GM23338 (cell line): ENCODE measurements at regions not wholly inside any gene's neighbourhood (a gene's known extent, or its start where the extent isn't known, plus 50 kb on each side); places are given as distances from the start of the nearest gene placed in this dataset.
"Not testable (repeated sequence)": the region's sequence is repeated elsewhere in the genome, so short reads cannot be mapped to it uniquely, and the experiment has no call there.

Experiments used
- ATAC-seq: fragments of 200-7000 bp; cut with Tn5 transposase; 3 replicates; pipeline ENCODE4 v1.9.1; 2020
- DNase-seq: peaks from one replicate; pipeline ENCODE4 v3.0.0-alpha.2; 2015; ENCODE audit warnings: low spot score
- H2AFZ ChIP-seq: fragments of 200-600 bp; sonication (generic); 2 replicates; pipeline ENCODE4 v1.8.0; 2016; ENCODE audit warnings: antibody characterized with exemption, mild to moderate bottlenecking, moderate library complexity
- H3F3A ChIP-seq: fragments of 200-600 bp; sonication (generic); replicated peaks from 2 replicates; pipeline ENCODE4 v1.8.0; 2017; ENCODE audit warnings: antibody characterized with exemption, mixed run types, low read depth
- H3K27ac ChIP-seq: fragments of 200-600 bp; sonication (generic); 2 replicates; pipeline ENCODE4 v1.6.1; 2016; ENCODE audit warnings: low read depth
- H3K27me3 ChIP-seq: fragments of 200-600 bp; sonication (generic); 2 replicates; pipeline ENCODE4 v1.8.0; 2016; ENCODE audit warnings: mild to moderate bottlenecking, mixed run types, moderate library complexity; ENCODE audit not compliant: insufficient read depth
- H3K36me3 ChIP-seq: fragments of 200-600 bp; sonication (generic); 2 replicates; pipeline ENCODE4 v1.8.0; 2016; ENCODE audit warnings: mild to moderate bottlenecking; ENCODE audit not compliant: insufficient read depth
- H3K4me1 ChIP-seq: fragments of 200-600 bp; sonication (generic); 2 replicates; pipeline ENCODE4 v1.8.0; 2016; ENCODE audit warnings: mild to moderate bottlenecking, moderate library complexity; ENCODE audit not compliant: insufficient read depth
- H3K4me2 ChIP-seq: fragments of 200-600 bp; sonication (generic); 2 replicates; pipeline ENCODE4 v1.7.1; 2017; ENCODE audit warnings: mixed run types
- H3K4me3 ChIP-seq: fragments of 200-600 bp; sonication (generic); 2 replicates; pipeline ENCODE4 v1.6.1; 2016; ENCODE audit warnings: mixed run types
- H3K79me2 ChIP-seq: fragments of 200-600 bp; sonication (generic); replicated peaks from 2 replicates; pipeline ENCODE4 v1.8.0; 2017; ENCODE audit warnings: mild to moderate bottlenecking; ENCODE audit not compliant: insufficient read depth
- H3K9me2 ChIP-seq: fragments of 200-600 bp; sonication (generic); 2 replicates; pipeline ENCODE4 v1.8.0; 2017; ENCODE audit not compliant: insufficient read depth
- H4K20me1 ChIP-seq: fragments of 200-600 bp; sonication (generic); replicated peaks from 2 replicates; pipeline ENCODE4 v1.8.0; 2017; ENCODE audit warnings: mild to moderate bottlenecking; ENCODE audit not compliant: insufficient read depth
- H3K27ac Mint-ChIP-seq: 2 replicates; pipeline ENCODE4 v1.8.0; 2020; ENCODE audit warnings: inconsistent platforms, mild to moderate bottlenecking, moderate library complexity, mixed read lengths
- H3K27me3 Mint-ChIP-seq: 3 replicates; pipeline ENCODE4 v1.8.0; 2022; ENCODE audit warnings: low read depth, mild to moderate bottlenecking, moderate library complexity, mixed read lengths, inconsistent platforms; ENCODE audit not compliant: insufficient read depth, poor library complexity
- H3K36me3 Mint-ChIP-seq: 3 replicates; pipeline ENCODE4 v1.8.0; 2021; ENCODE audit warnings: low read depth, mild to moderate bottlenecking, inconsistent platforms, moderate library complexity, mixed read lengths
- H3K4me1 Mint-ChIP-seq: 3 replicates; pipeline ENCODE4 v1.8.0; 2020; ENCODE audit warnings: mild to moderate bottlenecking, inconsistent platforms, mixed read lengths
- H3K4me3 Mint-ChIP-seq: 3 replicates; pipeline ENCODE4 v1.8.0; 2021; ENCODE audit warnings: moderate library complexity, mild to moderate bottlenecking, inconsistent platforms, mixed read lengths
- H3K9me3 Mint-ChIP-seq: 3 replicates; pipeline ENCODE4 v1.8.0; 2020; ENCODE audit warnings: moderate library complexity, mild to moderate bottlenecking, inconsistent platforms, mixed read lengths

GRCh38 chr3:195637473-195638233 is 53.9 kb upstream of the APOD start:
- H3K4me2 ChIP-seq, H3K36me3 Mint-ChIP-seq, H3K9me2 ChIP-seq, ATAC-seq, H3K79me2 ChIP-seq, H3K4me1 ChIP-seq, H3F3A ChIP-seq, DNase-seq, H3K4me3 ChIP-seq, H4K20me1 ChIP-seq, H3K36me3 ChIP-seq, H3K9me3 Mint-ChIP-seq, H3K27ac ChIP-seq, H2AFZ ChIP-seq, H3K4me1 Mint-ChIP-seq, H3K4me3 Mint-ChIP-seq, H3K27me3 Mint-ChIP-seq, H3K27ac Mint-ChIP-seq, H3K27me3 ChIP-seq: not testable (repeated sequence)

- H4K20me1 ChIP-seq, H3F3A ChIP-seq, H3K4me1 Mint-ChIP-seq, H3K27ac ChIP-seq, ATAC-seq, H3K27ac Mint-ChIP-seq, DNase-seq, H3K4me2 ChIP-seq, H3K9me3 Mint-ChIP-seq, H2AFZ ChIP-seq, H3K4me1 ChIP-seq, H3K79me2 ChIP-seq, H3K4me3 ChIP-seq, H3K36me3 Mint-ChIP-seq, H3K9me2 ChIP-seq, H3K27me3 Mint-ChIP-seq, H3K27me3 ChIP-seq, H3K36me3 ChIP-seq: not testable (repeated sequence)
- H3K4me3 Mint-ChIP-seq: peak overlapping the region; percentile 46; the same call in 2 of the 3 replicates
These were observed 53.3 kb upstream of the APOD start for GRCh38 chr3:195637011-195637410.

DNA sequence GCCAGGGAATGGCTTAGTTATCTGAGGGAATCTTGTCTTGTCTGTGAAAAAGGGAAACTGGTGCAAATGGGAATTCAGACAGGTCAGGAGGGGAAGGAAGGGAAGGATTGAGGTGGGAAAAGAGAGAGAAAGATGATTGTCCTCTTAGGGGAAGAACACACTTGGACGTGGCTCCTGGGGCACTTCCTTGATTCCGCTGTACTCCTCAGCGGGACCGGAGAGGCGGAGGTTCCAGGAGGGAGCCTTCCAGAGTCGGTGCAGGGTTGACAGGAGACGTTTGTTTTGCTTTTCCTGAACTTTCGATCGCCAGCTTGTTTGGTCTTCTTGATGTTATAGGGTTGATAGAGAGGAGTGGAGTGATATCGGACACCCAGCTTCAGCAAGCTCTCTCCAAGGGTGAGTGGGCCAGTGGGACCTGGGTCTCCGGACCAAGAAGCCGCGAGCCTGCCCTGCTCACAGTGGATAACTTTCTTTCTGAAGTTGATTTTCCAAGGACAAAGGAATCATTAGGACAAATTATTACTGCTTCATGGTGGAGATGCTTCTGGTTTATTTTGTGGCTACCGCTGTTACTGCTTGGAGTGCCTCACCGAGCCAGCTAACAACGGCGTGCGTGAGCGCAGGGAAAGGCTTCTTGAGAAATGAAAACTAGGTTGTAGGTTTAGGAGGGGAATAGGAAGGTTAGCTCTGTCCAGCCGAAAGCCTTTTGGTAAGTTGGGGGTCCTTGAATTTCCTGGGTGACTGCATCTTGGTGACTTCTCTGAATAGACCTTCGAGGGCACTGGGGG is 52.4 kb upstream of the APOD start:
- H3K4me2 ChIP-seq: peak overlapping the region; percentile 74
- peak overlapping the region; percentile 49 for H3K4me3 ChIP-seq
- H3K27ac Mint-ChIP-seq, ATAC-seq, H3K4me1 ChIP-seq, H3K36me3 ChIP-seq, H3K27me3 ChIP-seq, H3K27ac ChIP-seq, H3K9me2 ChIP-seq, H3K9me3 Mint-ChIP-seq, H4K20me1 ChIP-seq, H2AFZ ChIP-seq, H3K79me2 ChIP-seq, H3F3A ChIP-seq, H3K4me1 Mint-ChIP-seq, H3K36me3 Mint-ChIP-seq, H3K27me3 Mint-ChIP-seq: not testable (repeated sequence)
- H3K4me3 Mint-ChIP-seq: peak overlapping the region; percentile 70
- peak; percentile 32 for DNase-seq

- H3K9me3 Mint-ChIP-seq, H3K4me1 Mint-ChIP-seq, H3K27ac Mint-ChIP-seq, H3K27me3 Mint-ChIP-seq, H3K36me3 ChIP-seq, H3K4me3 ChIP-seq, H3K27ac ChIP-seq, H3F3A ChIP-seq, H3K4me2 ChIP-seq, H2AFZ ChIP-seq, H3K9me2 ChIP-seq, H3K79me2 ChIP-seq, H3K36me3 Mint-ChIP-seq, H4K20me1 ChIP-seq, H3K4me1 ChIP-seq, H3K27me3 ChIP-seq, H3K4me3 Mint-ChIP-seq, DNase-seq: not testable (repeated sequence)
- peak; percentile 42 for ATAC-seq
These were observed 51.6 kb upstream of the APOD start for GRCh38 chr3:195635262-195635873.

- not testable (repeated sequence) for H3K9me2 ChIP-seq, H3K4me3 Mint-ChIP-seq, DNase-seq, H3K27ac Mint-ChIP-seq, H3K4me1 ChIP-seq, H3K36me3 ChIP-seq, H3K9me3 Mint-ChIP-seq, H2AFZ ChIP-seq, H3K4me1 Mint-ChIP-seq, H3K36me3 Mint-ChIP-seq, H3F3A ChIP-seq, H3K79me2 ChIP-seq, H3K27me3 ChIP-seq, H3K27me3 Mint-ChIP-seq, H3K27ac ChIP-seq, H4K20me1 ChIP-seq, H3K4me2 ChIP-seq
- peak; percentile 97 for ATAC-seq
- H3K4me3 ChIP-seq: 0 out of 2 replicates have a peak overlapping the region, but pooled peaks have one; percentile 36
These were observed 50.9 kb upstream of the APOD start for GRCh38 chr3:195634426-195635261.
